ENCODE measurements at regions not wholly inside any gene's neighbourhood (a gene's known extent, or its start where the extent isn't known, plus 50 kb on each side); places are given as distances from the start of the nearest gene placed in this dataset.

GRCh38 chr21:27571706-27572105 lies 604.8 kb upstream of the ADAMTS5 start:
- Mint-ChIP-seq H3K9me3 (ENCODE audit: low read depth) (peaks cover 8% of the 10 kb centered on the region), H3K27ac (no peak overlapping the region), H3K27me3 (no peaks in the 10 kb centered on the region), H3K4me1 (no peaks in the 10 kb centered on the region), H3K4me3 (no peak overlapping the region), H3K36me3 (no peaks in the 10 kb centered on the region)
- CTCF ChIA-PET: no interaction called here
- ATAC-seq: no peak
- no peak for DNase-seq

DNA sequence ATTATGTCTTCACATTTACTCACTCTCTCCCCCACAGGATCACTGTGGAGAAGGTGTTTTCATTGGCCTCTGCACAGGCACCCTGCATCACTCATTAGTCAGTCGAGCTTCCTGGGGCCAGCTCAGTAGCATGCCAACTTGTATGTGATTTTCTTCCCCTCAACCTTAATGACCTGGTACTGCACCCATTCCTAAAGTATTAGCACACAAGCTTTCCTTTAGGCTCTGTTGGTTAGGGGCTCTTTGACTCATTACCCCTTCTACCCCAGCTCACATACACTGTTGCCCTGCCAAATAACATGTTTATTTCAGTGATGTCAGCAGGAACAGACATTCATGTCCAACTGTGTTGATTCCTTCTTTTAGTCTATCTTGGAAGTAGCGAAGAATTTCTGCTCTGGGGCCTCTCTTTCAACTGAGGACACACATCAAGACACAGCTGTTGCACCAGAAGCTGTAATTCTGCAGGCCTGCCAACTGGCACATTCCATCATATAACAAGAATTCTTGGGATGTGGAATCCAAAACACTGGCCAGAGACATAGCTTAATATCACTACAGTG lies 603.5 kb upstream of the ADAMTS5 start:
- H3K4me1 Mint-ChIP-seq: no peaks in the 10 kb centered on the region
- H3K36me3 Mint-ChIP-seq: no peaks in the 10 kb centered on the region
- CTCF ChIA-PET: no interaction called here
- H3K9me3 Mint-ChIP-seq (ENCODE audit: low read depth): peaks cover 8% of the 10 kb centered on the region
- no peak overlapping the region for H3K4me3 Mint-ChIP-seq
- no peak overlapping the region for H3K27ac Mint-ChIP-seq
- DNase-seq: no peak
- ATAC-seq: no peak
- H3K27me3 Mint-ChIP-seq: no peaks in the 10 kb centered on the region

- Mint-ChIP-seq H3K27ac (no peak overlapping the region), H3K4me3 (no peak overlapping the region), H3K27me3 (no peaks in the 10 kb centered on the region), H3K4me1 (no peaks in the 10 kb centered on the region), H3K36me3 (no peaks in the 10 kb centered on the region), H3K9me3 (ENCODE audit: low read depth) (peaks cover 8% of the 10 kb centered on the region)
- CTCF ChIA-PET: no interaction called here
- ATAC-seq (no peak), DNase-seq (no peak)
Measured at GRCh38 chr21:27569831-27570230, 602.9 kb upstream of the ADAMTS5 start.

DNA sequence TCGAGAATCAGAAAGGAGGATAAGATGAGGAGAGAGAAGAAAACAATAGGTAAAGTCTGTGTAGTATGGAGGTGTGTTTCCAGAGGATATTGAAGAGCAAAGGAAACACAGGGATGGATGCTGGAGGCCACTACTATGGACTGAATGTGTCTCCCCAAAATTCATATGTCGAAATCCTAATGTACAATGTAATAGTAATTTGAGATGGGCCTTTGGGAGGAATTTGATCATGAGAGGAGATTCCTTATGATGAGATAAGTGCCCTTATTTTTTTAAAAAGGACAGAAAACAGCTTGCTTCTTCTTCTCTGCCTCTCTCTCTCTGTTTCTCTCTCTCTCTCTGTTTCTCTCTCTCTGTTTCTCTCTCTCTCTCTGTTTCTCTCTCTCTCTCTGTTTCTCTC lies 602.2 kb upstream of the ADAMTS5 start:
- Mint-ChIP-seq H3K9me3 (ENCODE audit: low read depth) (peaks cover 6% of the 10 kb centered on the region), H3K27me3 (no peaks in the 10 kb centered on the region), H3K27ac (no peak overlapping the region), H3K4me3 (no peak overlapping the region), H3K4me1 (no peaks in the 10 kb centered on the region), H3K36me3 (no peaks in the 10 kb centered on the region)
- DNase-seq (no peak), ATAC-seq (no peak)
- CTCF ChIA-PET: no interaction called here

GRCh38 chr21:27567381-27567780 lies 600.5 kb upstream of the ADAMTS5 start:
- H3K4me3 Mint-ChIP-seq: no peak overlapping the region
- no peaks in the 10 kb centered on the region for H3K27me3 Mint-ChIP-seq
- no peaks in the 10 kb centered on the region for H3K36me3 Mint-ChIP-seq
- CTCF ChIA-PET: no interaction called here
- DNase-seq (no peak), ATAC-seq (no peak)
- no peak overlapping the region for H3K27ac Mint-ChIP-seq
- no peaks in the 10 kb centered on the region for H3K4me1 Mint-ChIP-seq
- no peaks in the 10 kb centered on the region for H3K9me3 Mint-ChIP-seq (ENCODE audit: low read depth)

DNA sequence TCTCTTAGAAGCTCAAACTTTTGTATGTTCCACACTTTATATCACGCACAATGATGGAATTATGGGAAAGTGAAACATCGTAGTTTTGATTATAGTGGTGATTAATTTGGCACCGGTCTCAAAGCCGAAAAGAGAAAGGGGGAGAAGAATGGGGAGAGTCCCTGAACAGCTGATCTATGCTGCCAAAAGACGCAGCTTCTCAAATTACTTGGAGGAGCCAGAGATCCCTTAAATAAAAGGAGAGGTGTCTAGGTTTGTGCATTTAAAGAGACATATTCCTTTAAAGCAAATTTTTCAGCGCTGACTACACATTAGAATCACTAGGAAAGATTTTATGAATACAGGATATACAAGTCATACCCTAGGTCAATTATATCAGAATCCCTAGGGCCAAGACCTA lies 599.6 kb upstream of the ADAMTS5 start:
- DNase-seq: no peak
- Mint-ChIP-seq H3K9me3 (ENCODE audit: low read depth) (no peaks in the 10 kb centered on the region), H3K36me3 (no peaks in the 10 kb centered on the region), H3K4me1 (no peaks in the 10 kb centered on the region), H3K4me3 (no peak overlapping the region), H3K27ac (no peak overlapping the region), H3K27me3 (no peaks in the 10 kb centered on the region)
- CTCF ChIA-PET: no interaction called here
- no peak for ATAC-seq

DNA sequence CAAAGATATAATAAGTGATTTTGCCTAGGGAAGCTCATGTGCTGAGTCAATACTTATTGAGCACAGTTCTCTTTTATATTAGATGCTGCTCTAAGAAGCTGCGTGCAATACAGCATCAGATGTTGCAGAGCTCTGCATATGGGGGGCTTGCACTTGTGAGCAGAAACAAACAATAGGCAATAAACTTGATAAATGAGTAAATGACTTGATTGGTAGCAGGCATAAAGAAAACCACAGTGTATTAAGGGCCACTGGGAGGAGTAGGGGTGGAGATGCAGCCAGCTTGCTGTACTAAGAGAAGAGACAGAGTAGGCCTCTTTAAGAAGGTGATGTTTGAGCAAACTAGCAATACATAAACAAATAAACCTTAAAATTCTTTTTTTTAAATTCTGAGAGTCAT lies 598.5 kb upstream of the ADAMTS5 start:
- Mint-ChIP-seq H3K36me3 (no peaks in the 10 kb centered on the region), H3K9me3 (ENCODE audit: low read depth) (no peaks in the 10 kb centered on the region), H3K27ac (no peak overlapping the region), H3K4me1 (no peaks in the 10 kb centered on the region), H3K27me3 (no peaks in the 10 kb centered on the region), H3K4me3 (no peak overlapping the region)
- ATAC-seq (no peak), DNase-seq (no peak)
- CTCF ChIA-PET: no interaction called here

DNA sequence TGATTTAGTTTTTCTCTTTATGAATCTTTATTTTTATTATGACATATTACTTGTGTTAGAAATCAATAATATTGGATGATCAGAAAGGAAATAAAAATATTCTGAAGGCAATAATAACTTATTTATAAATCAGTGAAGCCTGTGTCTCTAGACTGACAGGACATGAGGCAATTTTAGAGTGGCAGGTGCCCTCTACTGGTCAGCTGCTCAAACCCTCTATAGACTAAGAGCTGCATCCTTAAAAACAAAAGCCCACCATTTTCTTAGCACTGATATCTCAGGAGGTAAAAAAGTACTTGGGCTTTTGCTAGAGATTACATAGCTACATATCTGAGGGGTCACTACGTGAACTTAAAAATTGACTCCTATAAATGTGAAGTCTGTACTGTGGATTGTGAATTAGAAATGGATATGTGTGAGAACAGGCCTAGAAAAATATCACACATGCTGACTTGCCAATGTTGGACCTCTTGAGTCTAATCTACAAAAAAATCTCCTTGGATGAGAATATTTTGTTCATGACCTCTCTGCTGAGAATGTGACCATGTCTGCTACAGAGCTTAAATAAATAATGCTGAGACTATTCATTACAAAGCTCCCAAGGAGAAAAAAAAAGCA lies 597.9 kb upstream of the ADAMTS5 start:
- Mint-ChIP-seq H3K27ac (no peak overlapping the region), H3K4me3 (no peak overlapping the region), H3K4me1 (no peaks in the 10 kb centered on the region), H3K27me3 (no peaks in the 10 kb centered on the region), H3K9me3 (ENCODE audit: low read depth) (no peaks in the 10 kb centered on the region), H3K36me3 (no peaks in the 10 kb centered on the region)
- CTCF ChIA-PET: no interaction called here
- ATAC-seq (no peak), DNase-seq (no peak)

DNA sequence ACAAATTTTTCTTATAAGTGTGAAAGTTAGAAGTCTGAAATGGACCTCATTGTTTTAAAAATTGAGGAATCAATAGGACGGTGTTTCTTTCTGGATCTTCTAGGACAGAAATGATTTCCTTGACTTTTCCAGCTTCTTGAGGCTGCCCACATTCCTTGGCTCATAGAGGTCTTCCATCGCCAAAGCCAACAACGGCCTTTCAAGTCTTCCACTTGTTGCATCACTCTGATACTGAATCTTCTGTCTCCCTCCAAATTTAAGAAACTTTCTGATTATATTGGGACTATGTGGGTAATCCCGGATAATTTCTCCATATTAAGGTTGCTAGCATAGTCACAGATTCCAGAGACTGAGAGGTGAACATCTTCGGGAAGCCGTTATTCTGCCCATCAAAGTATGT lies 595.4 kb upstream of the ADAMTS5 start:
- Mint-ChIP-seq H3K4me3 (no peak overlapping the region), H3K27ac (no peak overlapping the region), H3K4me1 (no peaks in the 10 kb centered on the region), H3K9me3 (ENCODE audit: low read depth) (peaks cover 6% of the 10 kb centered on the region), H3K27me3 (no peaks in the 10 kb centered on the region), H3K36me3 (no peaks in the 10 kb centered on the region)
- DNase-seq (no peak), ATAC-seq (no peak)
- CTCF ChIA-PET: no interaction called here

- no peak overlapping the region for H3K4me3 Mint-ChIP-seq
- ATAC-seq (no peak), DNase-seq (no peak)
- H3K27me3 Mint-ChIP-seq: no peaks in the 10 kb centered on the region
- no peaks in the 10 kb centered on the region for H3K36me3 Mint-ChIP-seq
- H3K27ac Mint-ChIP-seq: no peak overlapping the region
- H3K4me1 Mint-ChIP-seq: no peaks in the 10 kb centered on the region
- peaks cover 8% of the 10 kb centered on the region for H3K9me3 Mint-ChIP-seq (ENCODE audit: low read depth)
- CTCF ChIA-PET: no interaction called here
Measured at GRCh38 chr21:27561116-27561515, 594.2 kb upstream of the ADAMTS5 start.

GRCh38 chr21:27557356-27557755 lies 590.5 kb upstream of the ADAMTS5 start:
- H3K4me3 Mint-ChIP-seq: no peak overlapping the region
- DNase-seq (no peak), ATAC-seq (no peak)
- H3K27me3 Mint-ChIP-seq: no peaks in the 10 kb centered on the region
- H3K36me3 Mint-ChIP-seq: no peaks in the 10 kb centered on the region
- peaks cover 18% of the 10 kb centered on the region for H3K9me3 Mint-ChIP-seq (ENCODE audit: low read depth)
- H3K4me1 Mint-ChIP-seq: no peaks in the 10 kb centered on the region
- H3K27ac Mint-ChIP-seq: no peak overlapping the region
- CTCF ChIA-PET: no interaction called here

- Mint-ChIP-seq H3K36me3 (no peaks in the 10 kb centered on the region), H3K4me3 (no peak overlapping the region), H3K4me1 (no peaks in the 10 kb centered on the region), H3K9me3 (ENCODE audit: low read depth) (peaks cover 18% of the 10 kb centered on the region), H3K27me3 (no peaks in the 10 kb centered on the region), H3K27ac (no peak overlapping the region)
- CTCF ChIA-PET: no interaction called here
- ATAC-seq: no peak
- DNase-seq: no peak
Measured at GRCh38 chr21:27555996-27556395, 589.1 kb upstream of the ADAMTS5 start.

GRCh38 chr21:27550287-27550686 lies 583.4 kb upstream of the ADAMTS5 start:
- Mint-ChIP-seq H3K27me3 (no peaks in the 10 kb centered on the region), H3K27ac (no peak overlapping the region), H3K9me3 (ENCODE audit: low read depth) (peaks cover 9% of the 10 kb centered on the region), H3K4me1 (no peaks in the 10 kb centered on the region), H3K36me3 (no peaks in the 10 kb centered on the region), H3K4me3 (no peak overlapping the region)
- ATAC-seq (no peak), DNase-seq (no peak)
- CTCF ChIA-PET: no interaction called here

GRCh38 chr21:27548486-27548885 lies 581.6 kb upstream of the ADAMTS5 start:
- CTCF ChIA-PET: no interaction called here
- Mint-ChIP-seq H3K27ac (no peak overlapping the region), H3K4me1 (no peaks in the 10 kb centered on the region), H3K27me3 (no peaks in the 10 kb centered on the region), H3K36me3 (no peaks in the 10 kb centered on the region), H3K4me3 (no peak overlapping the region), H3K9me3 (ENCODE audit: low read depth) (peaks cover 11% of the 10 kb centered on the region)
- no peak for DNase-seq
- no peak for ATAC-seq

All from activated CD8-positive, alpha-beta memory T cell treated with anti-CD3 and anti-CD28 coated beads, Interleukin-2, amount 10 ng/mL, durations not matched to agents 7 days and 5 days (primary cell).